ENCODE measurements at regions not wholly inside any gene's neighbourhood (a gene's known extent, or its start where the extent isn't known, plus 50 kb on each side); places are given as distances from the start of the nearest gene placed in this dataset.

DNA sequence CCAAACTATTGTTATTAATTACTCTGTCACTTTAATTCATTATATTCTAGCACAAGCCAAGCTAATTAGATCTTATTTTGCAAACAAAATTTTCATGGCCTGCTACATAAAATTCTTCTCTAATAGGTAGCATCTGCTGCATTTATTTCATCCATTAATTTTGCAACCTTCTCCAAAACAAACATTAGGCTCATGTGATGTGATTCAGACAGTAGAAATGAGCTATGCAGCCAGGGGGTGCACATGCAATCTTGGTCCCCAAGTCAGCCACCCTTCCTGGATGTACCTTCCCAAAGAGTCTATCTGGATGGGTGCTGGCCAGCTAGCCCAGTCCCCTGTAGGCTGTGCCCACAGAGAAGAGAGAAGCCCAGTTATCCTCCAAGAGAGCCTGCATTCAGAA, 242.1 kb upstream of the OSR1 start:
- TF ChIP-seq, protein P1, sequence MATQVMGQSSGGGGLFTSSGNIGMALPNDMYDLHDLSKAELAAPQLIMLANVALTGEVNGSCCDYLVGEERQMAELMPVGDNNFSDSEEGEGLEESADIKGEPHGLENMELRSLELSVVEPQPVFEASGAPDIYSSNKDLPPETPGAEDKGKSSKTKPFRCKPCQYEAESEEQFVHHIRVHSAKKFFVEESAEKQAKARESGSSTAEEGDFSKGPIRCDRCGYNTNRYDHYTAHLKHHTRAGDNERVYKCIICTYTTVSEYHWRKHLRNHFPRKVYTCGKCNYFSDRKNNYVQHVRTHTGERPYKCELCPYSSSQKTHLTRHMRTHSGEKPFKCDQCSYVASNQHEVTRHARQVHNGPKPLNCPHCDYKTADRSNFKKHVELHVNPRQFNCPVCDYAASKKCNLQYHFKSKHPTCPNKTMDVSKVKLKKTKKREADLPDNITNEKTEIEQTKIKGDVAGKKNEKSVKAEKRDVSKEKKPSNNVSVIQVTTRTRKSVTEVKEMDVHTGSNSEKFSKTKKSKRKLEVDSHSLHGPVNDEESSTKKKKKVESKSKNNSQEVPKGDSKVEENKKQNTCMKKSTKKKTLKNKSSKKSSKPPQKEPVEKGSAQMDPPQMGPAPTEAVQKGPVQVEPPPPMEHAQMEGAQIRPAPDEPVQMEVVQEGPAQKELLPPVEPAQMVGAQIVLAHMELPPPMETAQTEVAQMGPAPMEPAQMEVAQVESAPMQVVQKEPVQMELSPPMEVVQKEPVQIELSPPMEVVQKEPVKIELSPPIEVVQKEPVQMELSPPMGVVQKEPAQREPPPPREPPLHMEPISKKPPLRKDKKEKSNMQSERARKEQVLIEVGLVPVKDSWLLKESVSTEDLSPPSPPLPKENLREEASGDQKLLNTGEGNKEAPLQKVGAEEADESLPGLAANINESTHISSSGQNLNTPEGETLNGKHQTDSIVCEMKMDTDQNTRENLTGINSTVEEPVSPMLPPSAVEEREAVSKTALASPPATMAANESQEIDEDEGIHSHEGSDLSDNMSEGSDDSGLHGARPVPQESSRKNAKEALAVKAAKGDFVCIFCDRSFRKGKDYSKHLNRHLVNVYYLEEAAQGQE (IDR thresholded peaks at IDR 0.05; ENCODE audit: insufficient read depth in 1 of 2, low read depth in 2 of 2, low read length in 1 of 2), result no peak
- TF ChIP-seq, protein P2, sequence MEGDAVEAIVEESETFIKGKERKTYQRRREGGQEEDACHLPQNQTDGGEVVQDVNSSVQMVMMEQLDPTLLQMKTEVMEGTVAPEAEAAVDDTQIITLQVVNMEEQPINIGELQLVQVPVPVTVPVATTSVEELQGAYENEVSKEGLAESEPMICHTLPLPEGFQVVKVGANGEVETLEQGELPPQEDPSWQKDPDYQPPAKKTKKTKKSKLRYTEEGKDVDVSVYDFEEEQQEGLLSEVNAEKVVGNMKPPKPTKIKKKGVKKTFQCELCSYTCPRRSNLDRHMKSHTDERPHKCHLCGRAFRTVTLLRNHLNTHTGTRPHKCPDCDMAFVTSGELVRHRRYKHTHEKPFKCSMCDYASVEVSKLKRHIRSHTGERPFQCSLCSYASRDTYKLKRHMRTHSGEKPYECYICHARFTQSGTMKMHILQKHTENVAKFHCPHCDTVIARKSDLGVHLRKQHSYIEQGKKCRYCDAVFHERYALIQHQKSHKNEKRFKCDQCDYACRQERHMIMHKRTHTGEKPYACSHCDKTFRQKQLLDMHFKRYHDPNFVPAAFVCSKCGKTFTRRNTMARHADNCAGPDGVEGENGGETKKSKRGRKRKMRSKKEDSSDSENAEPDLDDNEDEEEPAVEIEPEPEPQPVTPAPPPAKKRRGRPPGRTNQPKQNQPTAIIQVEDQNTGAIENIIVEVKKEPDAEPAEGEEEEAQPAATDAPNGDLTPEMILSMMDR (IDR thresholded peaks at IDR 0.05), result no peak
- TF ChIP-seq POLR2AphosphoS5 (IDR thresholded peaks at IDR 0.05; ENCODE audit: low read depth, low read length), result no peak
